Neuronal stem cell (in vitro differentiated cells): ENCODE measurements at regions not wholly inside any gene's neighbourhood (a gene's known extent, or its start where the extent isn't known, plus 50 kb on each side); places are given as distances from the start of the nearest gene placed in this dataset.

Experiments used
- DNase-seq: peaks from one replicate; pipeline ENCODE4 v3.0.0-alpha.2; 2013; ENCODE audit warnings: low spot score
- H2AFZ ChIP-seq: one replicate; pipeline ENCODE4 v1.6.1; 2013; ENCODE audit warnings: mild to moderate bottlenecking, low read length, inconsistent platforms
- H2AK5ac ChIP-seq: 2 replicates; pipeline ENCODE4 v1.6.1; 2013; ENCODE audit warnings: low read depth, mild to moderate bottlenecking, inconsistent platforms, low read length, moderate library complexity, mixed read lengths
- H2BK120ac ChIP-seq: 2 replicates; pipeline ENCODE4 v1.6.1; 2013; ENCODE audit warnings: low read depth, mild to moderate bottlenecking, inconsistent platforms, low read length, moderate library complexity, mixed read lengths
- H2BK12ac ChIP-seq: one replicate; pipeline ENCODE4 v1.6.1; 2013; ENCODE audit warnings: low read length, inconsistent platforms
- H2BK15ac ChIP-seq: 2 replicates; pipeline ENCODE4 v1.6.1; 2013; ENCODE audit warnings: mild to moderate bottlenecking, low read length, inconsistent platforms, mixed read lengths
- H2BK5ac ChIP-seq: one replicate; pipeline ENCODE4 v1.6.1; 2013; ENCODE audit warnings: inconsistent platforms, mild to moderate bottlenecking, low read length, moderate library complexity
- H3K14ac ChIP-seq: one replicate; pipeline ENCODE4 v1.6.1; 2013; ENCODE audit warnings: low read length, inconsistent platforms
- H3K18ac ChIP-seq: 2 replicates; pipeline ENCODE4 v1.6.1; 2013; ENCODE audit warnings: low read length, inconsistent platforms
- H3K23ac ChIP-seq: 2 replicates; pipeline ENCODE4 v1.6.1; 2013; ENCODE audit warnings: low read depth, mild to moderate bottlenecking, mixed read lengths, low read length, inconsistent platforms; ENCODE audit not compliant: poor library complexity
- H3K27ac ChIP-seq: replicated peaks from 3 replicates; pipeline ENCODE4 v1.5.1; 2013; ENCODE audit warnings: low read length, inconsistent platforms
- H3K27me3 ChIP-seq, 3 experiments: 2 replicates each; pipeline ENCODE4 v1.6.1; 2013; ENCODE audit warnings: low read length in 3 of 3, mild to moderate bottlenecking in 2 of 3, inconsistent platforms in 1 of 3, low read depth in 1 of 3, mixed read lengths in 1 of 3, moderate library complexity in 1 of 3; ENCODE audit not compliant: control insufficient read depth in 3 of 3, insufficient read depth in 3 of 3
- H3K36me3 ChIP-seq, 2 donors: replicated peaks in 1 of 2; 2 replicates each; pipeline ENCODE4 v1.6.1; 2013; ENCODE audit warnings: low read length in 2 of 2; ENCODE audit not compliant: control insufficient read depth in 2 of 2, insufficient read depth in 2 of 2
- H3K4ac ChIP-seq: 2 replicates; pipeline ENCODE4 v1.6.1; 2013; ENCODE audit warnings: inconsistent platforms, mild to moderate bottlenecking, low read length, moderate library complexity
- H3K4me1 ChIP-seq, 2 donors: 1 replicate in 1 of 2; 2 replicates in 1 of 2; pipeline ENCODE4 v1.6.1; 2013; ENCODE audit warnings: low read length in 2 of 2, low read depth in 1 of 2; ENCODE audit not compliant: control insufficient read depth in 2 of 2, insufficient read depth in 1 of 2
- H3K4me2 ChIP-seq: one replicate; pipeline ENCODE4 v1.6.1; 2013; ENCODE audit warnings: mild to moderate bottlenecking, low read length, inconsistent platforms; ENCODE audit not compliant: insufficient read depth, poor library complexity, severe bottlenecking
- H3K4me3 ChIP-seq, 2 donors: 2 replicates each; pipeline ENCODE4 v1.5.1; 2013; ENCODE audit warnings: low read length in 2 of 2, mild to moderate bottlenecking in 2 of 2, inconsistent platforms in 1 of 2, moderate library complexity in 1 of 2
- H3K79me1 ChIP-seq: one replicate; pipeline ENCODE4 v1.6.1; 2013; ENCODE audit warnings: low read depth, mild to moderate bottlenecking, inconsistent platforms, low read length, moderate library complexity
- H3K9ac ChIP-seq: one replicate; pipeline ENCODE4 v1.6.1; 2013; ENCODE audit warnings: mild to moderate bottlenecking, low read depth, low read length, inconsistent platforms; ENCODE audit not compliant: poor library complexity
- H3K9me3 ChIP-seq, 2 donors: replicated peaks in 1 of 2; 2 replicates each; pipeline versions ENCODE3 to v1.6.1; 2013; ENCODE audit warnings: low read length in 2 of 2, mild to moderate bottlenecking in 2 of 2, inconsistent platforms in 1 of 2, low read depth in 1 of 2, mixed read lengths in 1 of 2, moderate library complexity in 1 of 2; ENCODE audit not compliant: control insufficient read depth in 2 of 2, insufficient read depth in 1 of 2
- H4K8ac ChIP-seq: one replicate; pipeline ENCODE4 v1.6.1; 2013; ENCODE audit warnings: low read depth, mild to moderate bottlenecking, inconsistent platforms, low read length, moderate library complexity
- H4K91ac ChIP-seq: one replicate; pipeline ENCODE4 v1.6.1; 2013; ENCODE audit warnings: low read length, low read depth, mild to moderate bottlenecking, inconsistent platforms; ENCODE audit not compliant: poor library complexity
- WGBS, 2 donors: extraction: QIAGEN DNeasy Blood & Tissue Kit; methylation state at CpG; one replicate each; pipeline ENCODE4 v1.1.7; 2013; ENCODE audit warnings: missing lambda C conversion rate in 2 of 2, mixed read lengths in 1 of 2; ENCODE audit not compliant: insufficient read length in 2 of 2, insufficient replicate concordance in 1 of 2; ENCODE audit errors: extremely low coverage in 2 of 2; 5-methylcytosine and 5-hydroxymethylcytosine counted together

DNA sequence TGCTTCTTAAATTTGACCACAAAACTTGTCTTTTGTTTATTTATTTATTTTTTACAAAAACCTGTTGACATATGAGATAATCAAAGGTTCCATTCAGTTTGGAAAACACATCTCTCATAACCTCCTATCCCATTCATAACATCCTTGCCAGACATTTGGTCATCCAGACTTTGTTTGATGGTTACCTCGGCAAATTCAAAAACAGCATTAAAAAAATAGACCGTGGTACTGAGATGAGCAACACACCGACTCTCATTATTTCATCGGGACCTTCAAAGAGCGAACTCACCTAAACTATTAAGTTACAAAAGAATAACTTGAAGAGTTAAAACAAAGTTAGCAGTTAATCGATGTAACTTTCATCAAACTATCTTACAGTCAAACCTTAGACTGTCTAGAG, 85.8 kb upstream of the RPS6KA3 start:
- Histone ChIP-seq H4K8ac (no peak overlapping the region), H3K4me2 (no peak overlapping the region), H2BK120ac (no peak overlapping the region), H3K4me3 (no peak overlapping the region), H3K23ac (no peak overlapping the region), H3K79me1 (no peaks in the 10 kb centered on the region), H3K27ac (no peak overlapping the region), H2BK15ac (no peak overlapping the region), H3K9me3 (no peaks in the 10 kb centered on the region), H3K9ac (no peak overlapping the region), H3K4me1 (no peaks in the 10 kb centered on the region), H3K18ac (no peak overlapping the region), H2BK5ac (no peak overlapping the region), H4K91ac (no peak overlapping the region), H3K36me3 (no peaks in the 10 kb centered on the region), H3K27me3 (peaks cover 0 to 7% (median 0%) of the 10 kb centered on the region in 3 experiments), H2BK12ac (no peak overlapping the region), H2AFZ (no peak overlapping the region), H2AK5ac (no peak overlapping the region), H3K14ac (no peak overlapping the region), H3K4ac (no peak overlapping the region)
- no peak for DNase-seq
- no CpG with 5 or more reads among the region's 6 CpGs for WGBS, 2 donors

DNA sequence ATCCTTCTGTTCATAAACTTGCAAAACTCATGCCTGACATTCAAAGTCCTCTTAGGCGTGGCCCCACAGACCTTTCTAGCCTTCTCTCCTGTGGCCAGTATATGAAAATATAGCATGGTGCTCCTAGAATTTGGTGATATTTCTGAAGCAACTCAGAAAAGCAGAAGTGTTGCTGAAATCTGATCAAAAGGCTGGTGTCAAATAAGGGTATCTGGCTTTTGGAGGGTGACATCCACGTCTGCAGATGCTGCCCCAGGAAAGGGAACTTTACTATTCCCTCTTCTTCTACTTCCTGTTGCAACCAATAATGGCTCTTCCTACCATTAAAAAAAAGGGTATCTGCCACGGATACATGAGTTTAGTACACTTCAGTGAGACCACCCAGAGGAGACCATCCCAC, 83.9 kb upstream of the RPS6KA3 start:
- Histone ChIP-seq H2AK5ac (no peak overlapping the region), H3K23ac (no peak overlapping the region), H2BK120ac (no peak overlapping the region), H4K91ac (no peak overlapping the region), H3K9ac (no peak overlapping the region), H3K18ac (no peak overlapping the region), H4K8ac (no peak overlapping the region), H3K79me1 (no peaks in the 10 kb centered on the region), H3K14ac (no peak overlapping the region), H3K4ac (no peak overlapping the region), H3K9me3 (no peaks in the 10 kb centered on the region), H2BK5ac (no peak overlapping the region), H3K36me3 (no peaks in the 10 kb centered on the region), H3K27me3 (peaks cover 0 to 7% (median 0%) of the 10 kb centered on the region in 3 experiments), H3K4me3 (no peak overlapping the region), H2BK12ac (no peak overlapping the region), H2AFZ (no peak overlapping the region), H3K4me2 (no peak overlapping the region), H2BK15ac (no peak overlapping the region), H3K4me1 (no peaks in the 10 kb centered on the region), H3K27ac (no peak overlapping the region)
- no CpG with 5 or more reads among the region's 3 CpGs for WGBS, 2 donors
- no peak for DNase-seq

DNA sequence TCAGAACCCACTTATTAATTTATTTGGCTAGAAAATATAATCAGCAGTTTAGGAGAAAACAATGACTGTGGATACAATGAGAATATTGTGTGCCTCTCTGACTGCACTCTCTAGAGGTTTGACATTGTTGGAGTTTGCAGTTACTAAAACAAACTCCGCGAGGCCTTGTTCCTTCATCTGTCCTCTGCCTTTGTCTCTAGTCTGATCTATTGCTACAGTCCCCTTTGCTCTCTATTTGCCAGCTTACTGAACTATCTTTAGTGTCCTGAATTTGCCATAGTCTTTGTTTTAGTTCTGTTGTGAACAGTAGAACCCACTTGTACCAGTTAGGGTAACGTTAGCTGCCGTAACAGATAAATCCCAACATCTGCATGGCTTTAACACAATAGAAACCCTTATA, 81.4 kb upstream of the RPS6KA3 start:
- Histone ChIP-seq H3K23ac (no peak overlapping the region), H2AK5ac (no peak overlapping the region), H3K9me3 (no peaks in the 10 kb centered on the region), H3K4me1 (no peaks in the 10 kb centered on the region), H3K27me3 (peaks cover 0 to 7% (median 0%) of the 10 kb centered on the region in 3 experiments), H2AFZ (no peak overlapping the region), H4K91ac (no peak overlapping the region), H3K79me1 (no peaks in the 10 kb centered on the region), H3K18ac (no peak overlapping the region), H3K4me2 (no peak overlapping the region), H2BK12ac (no peak overlapping the region), H3K4ac (no peak overlapping the region), H2BK120ac (no peak overlapping the region), H2BK5ac (no peak overlapping the region), H2BK15ac (no peak overlapping the region), H3K4me3 (no peak overlapping the region), H3K27ac (no peak overlapping the region), H3K9ac (no peak overlapping the region), H3K14ac (no peak overlapping the region), H3K36me3 (no peaks in the 10 kb centered on the region), H4K8ac (no peak overlapping the region)
- DNase-seq: no peak
- WGBS, 2 donors: no CpG with 5 or more reads among the region's 4 CpGs

DNA sequence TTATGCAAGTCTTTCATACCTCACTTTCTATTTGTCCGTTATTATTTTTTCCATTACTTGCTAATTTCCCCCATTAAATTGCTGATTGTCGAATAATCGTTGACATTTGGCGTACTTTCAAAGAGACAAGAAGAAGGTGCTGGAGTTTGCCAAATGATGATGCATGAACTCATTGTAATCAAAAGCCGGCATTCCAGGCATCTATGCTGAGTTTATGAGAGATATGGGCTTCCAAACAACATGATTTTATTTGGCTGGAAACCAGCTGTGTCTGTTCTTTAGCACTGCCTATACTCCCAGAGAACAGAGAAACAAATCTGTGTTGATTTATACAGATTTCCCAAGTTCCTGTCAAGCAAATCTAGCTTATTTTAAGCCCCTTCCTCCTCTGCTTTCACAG, 80.8 kb upstream of the RPS6KA3 start:
- H3K27me3 ChIP-seq: peaks cover 0 to 7% (median 0%) of the 10 kb centered on the region in 3 experiments
- H2AFZ ChIP-seq: no peak overlapping the region
- DNase-seq: no peak
- no peak overlapping the region for H3K14ac ChIP-seq
- H3K4ac ChIP-seq: no peak overlapping the region
- H2BK5ac ChIP-seq: no peak overlapping the region
- H3K36me3 ChIP-seq: no peaks in the 10 kb centered on the region
- H4K8ac ChIP-seq: no peak overlapping the region
- WGBS, 2 donors: no CpG with 5 or more reads among the region's 5 CpGs
- no peaks in the 10 kb centered on the region for H3K9me3 ChIP-seq
- H2BK12ac ChIP-seq: no peak overlapping the region
- no peaks in the 10 kb centered on the region for H3K4me1 ChIP-seq
- no peak overlapping the region for H2BK120ac ChIP-seq
- no peak overlapping the region for H3K27ac ChIP-seq
- H3K23ac ChIP-seq: no peak overlapping the region
- H2BK15ac ChIP-seq: no peak overlapping the region
- no peak overlapping the region for H3K4me2 ChIP-seq
- H4K91ac ChIP-seq: no peak overlapping the region
- no peak overlapping the region for H3K4me3 ChIP-seq
- no peaks in the 10 kb centered on the region for H3K79me1 ChIP-seq
- no peak overlapping the region for H3K9ac ChIP-seq
- no peak overlapping the region for H2AK5ac ChIP-seq
- H3K18ac ChIP-seq: no peak overlapping the region
